ENCODE measurements at regions not wholly inside any gene's neighbourhood (a gene's known extent, or its start where the extent isn't known, plus 50 kb on each side); places are given as distances from the start of the nearest gene placed in this dataset.

- TF ChIP-seq CTCF (IDR thresholded peaks at IDR 0.05): no peak
- no peak for TF ChIP-seq ZFX (IDR thresholded peaks at IDR 0.05; ENCODE audit: borderline replicate concordance)
These were observed 102.8 kb upstream of the BMP2K start for GRCh38 chr4:78673337-78673736.

Measured in 22Rv1 (cell line).